GM10248 (cell line): ENCODE measurements at regions not wholly inside any gene's neighbourhood (a gene's known extent, or its start where the extent isn't known, plus 50 kb on each side); places are given as distances from the start of the nearest gene placed in this dataset.

Source experiments
- CTCF ChIA-PET: fragments of 300-600 bp; sonication (Branson Sonifier 250); formaldehyde crosslinking; extraction: SDS; loops from one replicate; lab custom pipeline; 2021; ENCODE audit warnings: antibody characterized with exemption; lab: Yijun Ruan, JAX
- POLR2A ChIA-PET: fragments of 350-650 bp; sonication (Branson Sonifier 250); formaldehyde crosslinking; extraction: SDS; loops from one replicate; lab custom pipeline; 2020; ENCODE audit warnings: antibody characterized with exemption; lab: Yijun Ruan, JAX
- DNase-seq: peaks from one replicate; pipeline ENCODE4 v3.0.0; 2012; ENCODE audit errors: extremely low spot score
- TF ChIP-seq, protein P1 (sequence below): IDR thresholded peaks from 2 replicates; pipeline ENCODE4 v1.5.1; 2012; ENCODE audit warnings: mild to moderate bottlenecking, low read depth; ENCODE audit errors: extremely low read depth, missing control alignments, control extremely low read depth

DNA sequence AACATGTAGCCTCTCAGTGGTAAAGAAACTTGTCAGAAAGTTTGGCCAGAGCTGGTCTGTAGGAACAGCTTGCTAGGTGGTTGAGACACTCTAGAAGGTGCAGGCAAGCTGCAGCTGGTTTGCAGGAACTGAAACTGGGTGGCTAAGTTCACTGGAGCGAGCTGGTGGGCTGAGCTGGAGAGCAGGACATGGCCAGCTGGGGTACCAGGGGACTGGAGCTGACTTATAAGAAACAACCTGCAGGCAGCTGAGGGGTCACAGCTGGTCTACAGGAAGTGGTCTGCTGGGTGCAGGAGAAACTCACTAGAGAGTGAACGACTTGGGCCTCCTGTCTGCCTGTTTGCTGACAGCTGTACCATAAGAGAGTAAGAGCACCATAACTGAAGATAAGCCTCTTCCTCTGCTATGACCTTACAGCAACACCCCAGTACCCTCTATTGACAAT lies 157.1 kb upstream of the LNX1 start:
- ChIA-PET POLR2A (interaction anchor here (1.3 kb wide), 1 partner anchor 382 kb away, joined by 3 read pairs; no protein-coding TSS in a partner anchor), CTCF (interaction anchor here (0.8 to 4.7 kb wide), 7 partner anchors 9 to 486 kb away, joined by 3 to 31 read pairs (median 4); no protein-coding TSS in a partner anchor)
- TF ChIP-seq, protein P1, sequence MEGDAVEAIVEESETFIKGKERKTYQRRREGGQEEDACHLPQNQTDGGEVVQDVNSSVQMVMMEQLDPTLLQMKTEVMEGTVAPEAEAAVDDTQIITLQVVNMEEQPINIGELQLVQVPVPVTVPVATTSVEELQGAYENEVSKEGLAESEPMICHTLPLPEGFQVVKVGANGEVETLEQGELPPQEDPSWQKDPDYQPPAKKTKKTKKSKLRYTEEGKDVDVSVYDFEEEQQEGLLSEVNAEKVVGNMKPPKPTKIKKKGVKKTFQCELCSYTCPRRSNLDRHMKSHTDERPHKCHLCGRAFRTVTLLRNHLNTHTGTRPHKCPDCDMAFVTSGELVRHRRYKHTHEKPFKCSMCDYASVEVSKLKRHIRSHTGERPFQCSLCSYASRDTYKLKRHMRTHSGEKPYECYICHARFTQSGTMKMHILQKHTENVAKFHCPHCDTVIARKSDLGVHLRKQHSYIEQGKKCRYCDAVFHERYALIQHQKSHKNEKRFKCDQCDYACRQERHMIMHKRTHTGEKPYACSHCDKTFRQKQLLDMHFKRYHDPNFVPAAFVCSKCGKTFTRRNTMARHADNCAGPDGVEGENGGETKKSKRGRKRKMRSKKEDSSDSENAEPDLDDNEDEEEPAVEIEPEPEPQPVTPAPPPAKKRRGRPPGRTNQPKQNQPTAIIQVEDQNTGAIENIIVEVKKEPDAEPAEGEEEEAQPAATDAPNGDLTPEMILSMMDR: no peak

DNA sequence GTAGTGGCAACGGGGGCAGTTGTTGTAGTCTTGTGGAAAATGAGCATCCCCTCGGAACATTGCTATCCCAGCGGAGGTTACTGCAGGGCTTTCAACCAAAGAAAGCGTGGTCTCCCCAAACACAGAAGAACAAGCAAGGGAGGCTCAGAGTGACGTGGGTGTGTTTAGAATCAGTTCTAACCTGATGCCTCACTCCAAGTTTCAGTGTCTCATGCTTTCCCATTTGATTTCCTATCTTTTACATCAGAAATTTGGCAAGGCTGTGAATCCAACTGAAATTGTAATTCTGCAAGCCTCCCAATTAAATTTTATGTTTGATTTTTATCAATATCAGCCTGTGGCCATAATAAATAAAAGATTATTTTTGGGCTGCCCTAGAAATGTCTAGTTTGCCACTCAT lies 156.1 kb upstream of the LNX1 start:
- TF ChIP-seq, protein P1: no peak
- CTCF ChIA-PET: interaction anchor here (1.1 to 4.7 kb wide), 4 partner anchors 15 to 487 kb away, joined by 3 to 31 read pairs (median 4); no protein-coding TSS in a partner anchor
- POLR2A ChIA-PET: interaction anchor here (1.3 kb wide), 1 partner anchor 381 kb away, joined by 3 read pairs; no protein-coding TSS in a partner anchor
- no peak for DNase-seq

More for the DNA sequence above, 157.1 kb upstream of the LNX1 start:
- peak; percentile 69 for DNase-seq

DNA sequence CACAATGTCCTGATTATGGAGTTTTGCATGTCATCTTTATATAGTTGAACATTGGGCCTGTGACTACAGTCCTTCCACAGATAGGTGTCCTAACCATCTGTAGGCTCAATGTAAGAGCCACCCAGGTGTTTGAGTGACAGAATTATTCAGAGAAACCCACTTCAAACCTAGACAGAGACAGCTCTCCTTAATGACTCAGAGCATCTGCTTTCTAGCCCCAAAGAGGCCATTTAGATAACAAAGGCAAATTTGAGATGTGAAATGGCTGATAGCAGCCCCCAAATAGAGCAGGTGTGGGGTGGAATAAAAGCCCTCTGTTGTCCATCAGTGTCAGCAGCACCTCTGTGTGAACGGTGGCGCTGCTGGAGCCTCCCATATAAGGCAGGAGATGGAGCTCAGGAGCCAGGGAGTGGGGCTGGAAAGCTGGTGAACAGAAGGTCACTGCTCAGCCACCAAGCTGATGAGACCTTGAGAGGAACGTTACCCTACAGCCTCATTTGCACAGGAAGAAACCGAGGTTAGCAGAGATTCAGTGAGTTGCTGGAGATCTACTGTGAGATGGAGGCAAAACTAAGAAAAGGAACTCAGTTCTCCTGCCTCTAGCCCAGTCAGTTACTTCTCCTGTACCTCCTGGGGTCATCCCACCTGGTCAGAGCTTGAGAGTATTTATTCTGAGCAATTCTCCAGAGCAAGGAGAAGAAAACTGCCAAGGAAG lies 153.3 kb upstream of the LNX1 start:
- CTCF ChIA-PET: interaction anchor here (0.9 to 1.4 kb wide), 5 partner anchors 9 to 60 kb away, joined by 3 to 5 read pairs (median 3); no protein-coding TSS in a partner anchor
- no peak for DNase-seq

DNA sequence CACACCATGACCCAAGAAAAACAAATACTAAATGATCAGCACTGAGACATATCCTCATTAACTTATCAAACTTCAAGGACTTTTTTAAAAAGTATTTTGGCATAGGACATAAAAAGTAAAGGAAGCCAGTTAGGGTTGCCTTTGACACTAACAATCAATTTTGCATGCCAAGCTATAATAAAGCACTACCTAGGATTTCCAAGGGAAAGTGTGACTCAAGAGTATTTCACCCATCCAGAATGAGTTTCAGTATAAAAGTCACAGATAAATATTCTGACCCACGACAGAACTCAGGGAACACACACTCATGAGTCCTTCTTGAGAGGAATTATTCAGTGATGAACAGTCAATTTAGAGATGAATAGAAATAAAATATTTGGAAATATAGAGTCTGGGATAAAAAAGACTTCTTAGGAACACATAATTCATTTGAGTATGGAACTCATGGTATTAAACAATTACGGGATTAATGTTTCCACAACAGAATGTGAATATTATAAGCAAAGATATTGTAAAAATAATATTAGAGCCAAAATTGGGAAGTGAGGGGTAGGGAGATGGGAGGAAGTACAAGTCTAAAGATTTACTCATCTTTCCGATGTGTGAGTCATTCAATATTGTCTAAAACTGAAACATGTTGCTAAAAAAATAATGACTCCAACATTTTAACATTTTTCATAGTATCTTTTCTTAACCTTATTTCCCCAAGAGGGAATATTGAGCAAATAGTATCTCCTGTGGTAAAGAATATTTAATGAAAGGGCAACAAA lies 143.5 kb upstream of the LNX1 start:
- TF ChIP-seq, protein P1: no peak
- ChIA-PET CTCF (interaction anchor here (1.2 kb wide), 1 partner anchor 32 kb away, joined by 3 read pairs; no protein-coding TSS in a partner anchor), POLR2A (no interaction called here)
- no peak for DNase-seq

More for the DNA sequence above, 153.3 kb upstream of the LNX1 start:
- TF ChIP-seq, protein P1: no peak
- POLR2A ChIA-PET: no interaction called here

DNA sequence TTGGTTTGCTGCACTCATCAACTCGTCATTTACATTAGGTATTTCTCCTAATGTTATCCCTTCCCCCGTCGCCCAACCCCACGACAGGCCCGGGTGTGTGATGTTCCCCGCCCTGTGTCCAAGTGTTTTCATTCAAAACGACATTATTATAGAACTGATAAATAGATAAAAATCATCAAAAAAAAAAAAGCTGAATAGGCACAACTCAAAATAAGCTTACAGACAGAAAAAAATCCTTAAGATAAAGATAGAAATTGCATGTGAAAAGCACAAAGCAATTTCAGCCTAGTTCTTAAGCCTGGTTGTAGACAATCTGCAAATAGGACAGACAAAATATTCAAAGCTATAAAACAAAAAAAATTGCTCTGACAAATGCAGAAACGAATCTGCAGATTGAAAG lies 142.9 kb upstream of the LNX1 start:
- ChIA-PET POLR2A (no interaction called here), CTCF (interaction anchor here (1.2 kb wide), 1 partner anchor 31 kb away, joined by 3 read pairs; no protein-coding TSS in a partner anchor)
- TF ChIP-seq, protein P1: no peak
- no peak for DNase-seq

DNA sequence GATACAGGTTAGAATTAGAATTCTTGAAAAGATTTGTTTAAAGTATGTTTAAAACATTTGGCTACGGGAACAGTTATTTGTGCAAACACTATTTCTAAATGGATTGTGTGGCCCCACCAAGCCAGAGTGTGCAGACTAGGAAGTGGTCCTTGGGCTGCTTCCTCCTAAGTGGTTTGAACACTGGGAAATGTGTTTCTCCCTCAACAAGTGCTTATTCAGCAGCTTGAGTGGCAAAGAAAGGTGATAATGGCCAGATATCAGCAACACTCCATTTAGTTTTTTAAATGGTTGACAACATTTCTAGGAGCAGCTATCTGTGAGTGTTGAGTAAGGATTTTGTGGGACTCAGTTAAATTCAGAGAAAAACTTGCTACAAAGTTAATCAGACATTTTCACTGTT lies 141.4 kb upstream of the LNX1 start:
- POLR2A ChIA-PET: no interaction called here

More for the DNA sequence above, 141.4 kb upstream of the LNX1 start:
- no peak for DNase-seq
- TF ChIP-seq, protein P1: no peak
- CTCF ChIA-PET: no interaction called here
